ENCODE measurements at regions not wholly inside any gene's neighbourhood (a gene's known extent, or its start where the extent isn't known, plus 50 kb on each side); places are given as distances from the start of the nearest gene placed in this dataset.

- DNase-seq (ENCODE audit: extremely low read depth, insufficient read length): no peak
Observed at GRCh38 chr3:79870313-79870620, 102.5 kb upstream of the ROBO1 start.

GRCh38 chr3:79869461-79870312 is 101.9 kb upstream of the ROBO1 start:
- no peak for DNase-seq (ENCODE audit: extremely low read depth, insufficient read length)
- Histone ChIP-seq H3K27me3 (replicated peaks; ENCODE audit: control insufficient read depth, insufficient read depth, low read length) (no peaks in the 10 kb centered on the region), H3K4me3 (replicated peaks; ENCODE audit: low read depth, low read length) (no peak overlapping the region), H3K36me3 (ENCODE audit: control insufficient read depth, insufficient read depth, low read length) (no peaks in the 10 kb centered on the region)
- TF ChIP-seq, protein P1, sequence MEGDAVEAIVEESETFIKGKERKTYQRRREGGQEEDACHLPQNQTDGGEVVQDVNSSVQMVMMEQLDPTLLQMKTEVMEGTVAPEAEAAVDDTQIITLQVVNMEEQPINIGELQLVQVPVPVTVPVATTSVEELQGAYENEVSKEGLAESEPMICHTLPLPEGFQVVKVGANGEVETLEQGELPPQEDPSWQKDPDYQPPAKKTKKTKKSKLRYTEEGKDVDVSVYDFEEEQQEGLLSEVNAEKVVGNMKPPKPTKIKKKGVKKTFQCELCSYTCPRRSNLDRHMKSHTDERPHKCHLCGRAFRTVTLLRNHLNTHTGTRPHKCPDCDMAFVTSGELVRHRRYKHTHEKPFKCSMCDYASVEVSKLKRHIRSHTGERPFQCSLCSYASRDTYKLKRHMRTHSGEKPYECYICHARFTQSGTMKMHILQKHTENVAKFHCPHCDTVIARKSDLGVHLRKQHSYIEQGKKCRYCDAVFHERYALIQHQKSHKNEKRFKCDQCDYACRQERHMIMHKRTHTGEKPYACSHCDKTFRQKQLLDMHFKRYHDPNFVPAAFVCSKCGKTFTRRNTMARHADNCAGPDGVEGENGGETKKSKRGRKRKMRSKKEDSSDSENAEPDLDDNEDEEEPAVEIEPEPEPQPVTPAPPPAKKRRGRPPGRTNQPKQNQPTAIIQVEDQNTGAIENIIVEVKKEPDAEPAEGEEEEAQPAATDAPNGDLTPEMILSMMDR (IDR thresholded peaks at IDR 0.05; ENCODE audit: insufficient read depth, low read length, poor library complexity, severe bottlenecking): no peak

More at GRCh38 chr3:79870313-79870620, 102.5 kb upstream of the ROBO1 start:
- Histone ChIP-seq H3K27me3 (replicated peaks; ENCODE audit: control insufficient read depth, insufficient read depth, low read length) (no peaks in the 10 kb centered on the region), H3K4me3 (replicated peaks; ENCODE audit: low read depth, low read length) (no peak overlapping the region), H3K36me3 (ENCODE audit: control insufficient read depth, insufficient read depth, low read length) (no peaks in the 10 kb centered on the region)
- TF ChIP-seq, protein P1 (IDR thresholded peaks at IDR 0.05; ENCODE audit: insufficient read depth, low read length, poor library complexity, severe bottlenecking): no peak

DNA sequence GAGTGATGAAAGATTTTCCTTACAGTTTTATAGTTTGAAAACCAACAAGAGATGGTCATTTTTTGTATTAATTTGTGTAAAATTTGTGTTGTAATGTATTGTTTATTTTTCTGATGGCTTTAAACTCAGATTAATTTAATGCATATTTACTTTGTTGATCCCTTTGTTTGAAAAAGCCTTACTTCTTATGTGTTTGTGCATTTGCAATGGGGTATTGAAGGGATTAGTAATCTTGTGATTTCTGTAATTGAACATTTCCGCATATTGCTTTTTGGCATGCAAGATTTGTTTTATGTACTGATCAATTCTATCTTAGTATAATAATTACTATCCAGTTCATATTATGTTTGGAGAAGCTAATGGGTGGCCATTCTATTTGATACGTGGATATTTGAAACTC is 98.4 kb upstream of the ROBO1 start:
- no peak for DNase-seq (ENCODE audit: extremely low read depth, insufficient read length)
- Histone ChIP-seq H3K4me3 (replicated peaks; ENCODE audit: low read depth, low read length) (no peak overlapping the region), H3K27me3 (replicated peaks; ENCODE audit: control insufficient read depth, insufficient read depth, low read length) (no peaks in the 10 kb centered on the region), H3K36me3 (ENCODE audit: control insufficient read depth, insufficient read depth, low read length) (no peaks in the 10 kb centered on the region)
- TF ChIP-seq, protein P1 (IDR thresholded peaks at IDR 0.05; ENCODE audit: insufficient read depth, low read length, poor library complexity, severe bottlenecking): no peak

GRCh38 chr3:79864077-79864476 is 96.3 kb upstream of the ROBO1 start:
- DNase-seq (ENCODE audit: extremely low read depth, insufficient read length): no peak
- TF ChIP-seq, protein P1 (IDR thresholded peaks at IDR 0.05; ENCODE audit: insufficient read depth, low read length, poor library complexity, severe bottlenecking): no peak
- H3K4me3 ChIP-seq (replicated peaks; ENCODE audit: low read depth, low read length): no peak overlapping the region
- no peaks in the 10 kb centered on the region for H3K36me3 ChIP-seq (ENCODE audit: control insufficient read depth, insufficient read depth, low read length)
- H3K27me3 ChIP-seq (replicated peaks; ENCODE audit: control insufficient read depth, insufficient read depth, low read length): no peaks in the 10 kb centered on the region

DNA sequence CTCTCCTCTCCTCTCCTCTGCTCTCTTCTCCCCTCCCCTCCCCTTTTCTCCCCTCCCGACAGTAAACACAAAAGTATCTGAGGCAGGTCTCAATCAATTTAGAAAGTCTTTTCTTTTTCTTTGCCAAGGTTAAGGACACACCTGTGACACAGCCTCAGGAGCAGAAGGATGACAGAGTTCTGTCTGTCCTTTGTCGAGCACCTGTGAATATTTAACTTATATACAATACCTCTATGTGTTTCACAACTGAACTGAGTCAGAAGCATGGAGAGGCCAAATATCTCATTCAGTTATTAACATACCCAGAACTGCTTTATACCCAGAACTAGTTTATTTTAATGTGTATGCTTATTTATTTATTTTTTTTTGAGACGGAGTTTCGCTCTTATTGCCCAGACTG is 81.1 kb upstream of the ROBO1 start:
- Histone ChIP-seq H3K36me3 (ENCODE audit: control insufficient read depth, insufficient read depth, low read length) (no peaks in the 10 kb centered on the region), H3K27me3 (replicated peaks; ENCODE audit: control insufficient read depth, insufficient read depth, low read length) (no peaks in the 10 kb centered on the region), H3K4me3 (replicated peaks; ENCODE audit: low read depth, low read length) (no peak overlapping the region)
- DNase-seq (ENCODE audit: extremely low read depth, insufficient read length): no peak
- TF ChIP-seq, protein P1 (IDR thresholded peaks at IDR 0.05; ENCODE audit: insufficient read depth, low read length, poor library complexity, severe bottlenecking): no peak

Measured in GM06990 (cell line).